HG02759 (cell line): ENCODE measurements at regions not wholly inside any gene's neighbourhood (a gene's known extent, or its start where the extent isn't known, plus 50 kb on each side); places are given as distances from the start of the nearest gene placed in this dataset.
"Not testable (repeated sequence)": the region's sequence is repeated elsewhere in the genome, so short reads cannot be mapped to it uniquely, and the experiment has no call there.

Experiments used
- ATAC-seq: cut with Tn5 transposase; IDR thresholded peaks from one replicate; pipeline ENCODE4 v1.9.1; 2021; ENCODE audit warnings: mild to moderate bottlenecking, moderate library complexity; ENCODE audit not compliant: unreplicated experiment

- not testable (repeated sequence) for ATAC-seq
These were observed 200.0 kb downstream of the OTOP1 start for GRCh38 chr4:4026708-4027107.

DNA sequence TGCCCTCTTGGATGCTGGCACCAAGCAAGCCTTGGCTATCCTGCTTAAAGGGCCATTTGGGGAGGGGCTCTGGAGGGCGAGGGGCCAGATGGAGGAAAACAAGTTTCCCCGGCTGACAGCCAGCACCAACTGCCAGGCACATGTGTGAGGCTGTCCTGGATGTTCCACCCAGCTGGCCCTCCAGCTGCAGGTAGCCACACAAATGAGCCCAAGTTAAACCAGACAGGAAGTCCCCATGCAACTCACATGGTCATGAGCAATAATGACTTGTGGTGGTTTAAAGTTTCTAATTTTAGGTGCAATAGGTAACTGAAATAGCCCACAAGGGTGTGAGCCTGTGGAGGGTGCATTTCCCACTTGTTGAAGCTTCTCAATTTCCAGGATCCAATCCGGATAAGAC, 198.0 kb downstream of the OTOP1 start:
- ATAC-seq: not testable (repeated sequence)

GRCh38 chr4:4030509-4030908, 196.2 kb downstream of the OTOP1 start:
- ATAC-seq: not testable (repeated sequence)

- not testable (repeated sequence) for ATAC-seq
These were observed 195.1 kb downstream of the OTOP1 start for GRCh38 chr4:4031446-4032135.

DNA sequence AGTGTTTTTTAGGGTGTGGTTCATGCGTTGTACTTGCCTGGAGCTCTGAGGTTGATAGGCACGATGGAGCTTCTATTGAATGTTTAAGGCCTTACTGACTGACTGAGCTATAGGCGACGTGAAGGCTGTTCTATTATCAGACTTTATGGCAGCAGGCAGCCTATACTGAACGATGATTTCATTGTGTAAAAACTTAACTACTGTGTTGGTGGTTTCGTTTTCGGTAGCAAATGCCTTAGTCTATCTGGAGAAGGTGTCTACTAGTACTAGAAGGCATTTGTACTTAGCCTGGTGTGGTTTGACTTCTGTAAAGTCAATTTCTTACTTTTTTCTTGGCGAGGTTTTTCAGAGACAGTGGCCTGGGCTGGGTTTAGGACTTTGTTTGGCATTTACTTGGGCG, 194.4 kb downstream of the OTOP1 start:
- not testable (repeated sequence) for ATAC-seq

DNA sequence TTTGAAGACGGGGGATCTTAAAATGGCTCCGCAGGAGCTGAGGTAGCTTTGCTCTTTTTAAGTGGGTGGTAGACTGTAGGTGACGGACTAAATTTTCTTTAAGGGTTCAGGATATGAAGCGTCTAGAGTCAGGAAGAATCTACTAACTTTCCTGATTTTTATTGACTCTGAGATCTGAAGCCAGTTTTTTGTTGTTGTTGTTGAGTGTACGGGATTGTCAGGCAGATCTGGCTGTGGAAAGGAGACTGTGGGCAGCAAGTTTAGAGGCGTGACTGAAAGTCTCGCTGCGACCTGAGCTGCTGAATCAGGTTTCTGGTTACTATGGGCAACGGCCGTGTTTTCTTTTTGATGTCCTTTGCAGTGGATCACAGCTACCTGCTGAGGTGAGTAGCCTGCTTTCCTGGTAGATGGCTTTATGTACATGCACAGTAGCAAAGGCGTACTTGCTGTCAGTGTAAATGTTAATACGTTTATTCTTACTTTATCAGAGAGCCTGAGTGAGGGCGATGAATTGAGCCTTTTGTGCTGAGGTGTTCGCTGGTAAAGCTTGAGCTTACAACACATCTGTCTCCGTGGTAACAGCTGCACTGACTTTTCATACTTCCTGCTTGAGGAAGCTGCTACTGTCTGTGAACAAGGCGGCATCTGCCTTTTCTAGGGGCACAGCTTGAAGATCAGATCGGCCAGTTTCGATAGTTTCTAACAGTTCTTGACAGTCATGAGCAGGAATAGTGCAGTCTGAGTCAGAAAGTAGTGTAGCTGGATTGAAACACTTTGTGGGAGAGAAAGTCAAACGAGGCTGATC, 193.7 kb downstream of the OTOP1 start:
- ATAC-seq: not testable (repeated sequence)

- ATAC-seq: not testable (repeated sequence)
These were observed 189.2 kb downstream of the OTOP1 start for GRCh38 chr4:4037399-4038138.

DNA sequence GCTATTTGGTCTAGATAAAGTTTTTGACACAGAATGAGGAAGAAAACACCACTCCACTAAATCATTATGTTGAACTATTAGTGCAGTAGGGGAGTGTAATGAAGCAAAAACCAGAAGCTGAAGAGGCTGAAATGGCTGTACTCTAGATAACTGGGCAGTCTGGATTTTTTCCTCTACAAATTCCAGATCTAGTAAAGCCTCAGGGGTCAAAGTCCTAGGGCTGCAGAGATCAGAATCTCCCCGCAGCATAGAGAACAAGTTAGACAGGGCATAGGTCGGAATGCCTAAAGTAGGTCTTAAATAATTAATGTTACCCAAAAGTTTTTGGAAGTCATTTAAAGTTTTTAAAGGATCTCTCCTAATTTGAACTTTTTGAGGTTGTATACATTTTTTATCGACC, 180.9 kb downstream of the OTOP1 start:
- ATAC-seq: not testable (repeated sequence)

GRCh38 chr4:4046686-4047085, 180.0 kb downstream of the OTOP1 start:
- ATAC-seq: not testable (repeated sequence)

GRCh38 chr4:4047202-4047601, 179.5 kb downstream of the OTOP1 start:
- ATAC-seq: not testable (repeated sequence)

- ATAC-seq: not testable (repeated sequence)
These were observed 178.5 kb downstream of the OTOP1 start for GRCh38 chr4:4048227-4048626.

- ATAC-seq: not testable (repeated sequence)
These were observed 175.9 kb downstream of the OTOP1 start for GRCh38 chr4:4050781-4051180.

GRCh38 chr4:4052933-4053332, 173.8 kb downstream of the OTOP1 start:
- ATAC-seq: not testable (repeated sequence)

DNA sequence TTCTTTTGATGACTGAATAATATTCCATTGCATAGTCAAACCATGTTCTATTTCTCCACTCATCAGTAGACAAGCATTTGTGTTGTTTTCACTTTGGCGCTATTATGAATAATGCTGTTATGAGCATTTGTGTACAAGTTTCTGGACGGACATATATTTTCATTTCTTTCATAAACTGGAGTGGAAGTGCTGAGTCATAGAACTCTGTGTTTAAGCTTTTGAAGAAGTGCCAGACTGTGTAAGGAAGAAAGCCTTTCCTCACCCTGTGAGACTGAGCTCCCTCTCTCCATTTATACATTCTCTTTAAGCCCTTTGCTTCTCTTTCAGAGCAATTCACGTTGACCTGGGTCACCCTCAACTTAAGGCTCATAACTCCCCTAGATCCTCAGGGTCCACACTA, 169.5 kb downstream of the OTOP1 start:
- ATAC-seq: not testable (repeated sequence)

DNA sequence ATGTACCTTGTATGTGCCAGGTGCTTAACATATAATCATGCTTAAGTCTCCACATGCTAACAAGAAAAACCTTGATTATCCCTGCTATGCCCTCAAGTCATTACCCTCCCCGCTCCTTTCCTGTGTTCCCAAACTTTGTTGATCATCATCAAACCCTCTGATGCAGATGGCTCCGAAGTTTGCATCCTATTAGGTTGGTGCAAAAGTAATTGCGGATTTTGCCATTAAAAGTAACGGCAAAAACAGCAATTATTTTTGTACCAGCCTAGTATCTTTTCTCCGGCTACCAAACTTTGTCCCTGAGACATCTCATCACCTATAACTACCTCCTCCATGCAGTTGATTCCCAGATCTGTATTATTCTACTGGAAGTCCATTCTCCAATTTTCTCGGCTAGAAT, 142.6 kb downstream of the OTOP1 start:
- not testable (repeated sequence) for ATAC-seq

DNA sequence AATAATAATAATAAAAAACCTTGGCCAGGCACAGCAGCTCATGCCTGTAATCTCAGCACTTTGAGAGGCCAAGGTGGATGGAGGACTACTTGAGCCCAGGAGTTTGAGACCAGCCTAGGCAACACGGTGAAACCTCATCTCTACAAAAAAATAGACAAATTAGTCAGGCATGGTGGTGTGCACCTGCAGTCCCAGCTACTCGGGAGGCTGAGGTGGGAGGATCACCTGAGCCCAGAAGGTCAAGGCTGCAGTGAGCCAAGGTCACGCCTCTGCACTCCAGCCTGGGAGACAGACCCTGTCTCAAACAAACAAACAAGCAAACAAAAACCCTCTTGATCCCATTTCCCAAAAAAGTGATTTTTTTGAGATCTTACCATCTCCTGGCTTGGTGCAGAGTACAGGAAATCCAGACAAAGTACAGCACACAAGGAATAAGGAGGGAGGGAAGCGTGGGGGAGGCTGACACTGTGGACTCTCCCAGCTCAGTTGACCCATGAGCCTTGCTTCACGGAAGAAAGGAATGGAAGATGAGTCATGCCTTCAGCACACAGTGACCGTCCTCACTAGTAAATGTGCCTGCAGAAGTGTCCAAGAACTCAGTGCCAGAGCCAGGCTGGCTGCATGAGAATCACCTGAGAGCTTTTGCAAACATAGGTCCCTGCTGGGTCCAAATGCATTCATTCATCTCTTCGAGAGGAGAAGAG, 136.9 kb downstream of the OTOP1 start:
- not testable (repeated sequence) for ATAC-seq

DNA sequence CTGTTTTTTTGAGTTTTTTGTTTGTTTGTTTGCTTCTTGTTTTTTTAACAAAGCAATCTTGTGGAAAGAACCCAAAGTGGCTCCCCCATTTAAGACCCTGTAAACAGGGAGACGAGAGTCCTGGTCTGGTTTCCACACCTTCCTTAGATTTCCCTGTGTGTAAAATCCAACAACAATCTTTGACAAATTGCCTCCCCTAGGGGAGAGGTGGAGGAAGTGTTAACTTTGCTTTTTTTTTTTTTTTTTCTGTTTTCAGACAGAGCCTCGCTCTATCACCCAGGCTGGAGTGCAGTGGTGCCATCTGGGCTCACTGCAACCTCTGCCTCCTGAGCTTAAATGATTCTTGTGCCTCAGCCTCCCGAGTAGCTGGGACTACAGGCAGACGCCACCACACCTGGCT, 136.0 kb downstream of the OTOP1 start:
- not testable (repeated sequence) for ATAC-seq

DNA sequence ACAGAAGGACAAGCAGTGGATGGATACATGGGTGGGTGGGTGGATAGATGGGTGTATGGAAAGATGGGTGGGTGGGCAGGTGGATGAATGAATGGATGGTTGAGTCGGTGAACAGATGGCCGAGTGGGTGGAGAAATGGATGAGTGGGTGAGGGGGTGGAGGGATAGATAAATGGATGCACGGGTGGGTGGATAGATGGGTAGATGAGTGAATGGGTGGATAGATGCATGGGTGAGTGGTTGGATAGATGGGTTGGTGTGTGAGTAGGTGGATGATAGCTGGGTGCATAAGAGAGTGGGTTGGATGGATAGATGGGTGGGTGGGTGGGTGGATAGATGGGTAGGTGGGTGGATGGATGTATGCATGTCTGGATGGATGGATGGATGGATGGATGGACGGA, 134.6 kb downstream of the OTOP1 start:
- not testable (repeated sequence) for ATAC-seq

- not testable (repeated sequence) for ATAC-seq
These were observed 127.1 kb downstream of the OTOP1 start for GRCh38 chr4:4099610-4100009.

GRCh38 chr4:4106923-4107322, 119.8 kb downstream of the OTOP1 start:
- ATAC-seq: not testable (repeated sequence)
